Skeletal muscle cell (primary cell): ENCODE measurements at regions not wholly inside any gene's neighbourhood (a gene's known extent, or its start where the extent isn't known, plus 50 kb on each side); places are given as distances from the start of the nearest gene placed in this dataset.

Experiments used
- DNase-seq: peaks from one replicate; pipeline ENCODE4 v3.0.0-alpha.2; 2010; ENCODE audit warnings: low read depth
- H3K4me3 ChIP-seq: 2 replicates; pipeline ENCODE4 v1.5.1; 2011; ENCODE audit warnings: low read depth, mild to moderate bottlenecking, control low read depth, low read length, moderate library complexity

GRCh38 chr10:107498983-107499382 lies 334.5 kb upstream of the SORCS1 start:
- H3K4me3 ChIP-seq = no peak overlapping the region
- DNase-seq = no peak

GRCh38 chr10:107497024-107497423 lies 332.5 kb upstream of the SORCS1 start:
- no peak overlapping the region for H3K4me3 ChIP-seq

GRCh38 chr10:107496594-107496993 lies 332.1 kb upstream of the SORCS1 start:
- no peak for DNase-seq
- no peak overlapping the region for H3K4me3 ChIP-seq

More at GRCh38 chr10:107497024-107497423, 332.5 kb upstream of the SORCS1 start:
- DNase-seq = no peak

- no peak overlapping the region for H3K4me3 ChIP-seq
- no peak for DNase-seq
These were observed 327.9 kb upstream of the SORCS1 start for GRCh38 chr10:107492389-107492788.

- DNase-seq = no peak
- no peak overlapping the region for H3K4me3 ChIP-seq
These were observed 325.9 kb upstream of the SORCS1 start for GRCh38 chr10:107490389-107490788.

- no peak for DNase-seq
- H3K4me3 ChIP-seq = no peak overlapping the region
These were observed 322.8 kb upstream of the SORCS1 start for GRCh38 chr10:107487284-107487683.

- H3K4me3 ChIP-seq = no peak overlapping the region
- DNase-seq = no peak
These were observed 320.5 kb upstream of the SORCS1 start for GRCh38 chr10:107485019-107485418.

GRCh38 chr10:107481881-107482280 lies 317.4 kb upstream of the SORCS1 start:
- no peak for DNase-seq
- no peak overlapping the region for H3K4me3 ChIP-seq

GRCh38 chr10:107481224-107481623 lies 316.7 kb upstream of the SORCS1 start:
- DNase-seq = no peak

GRCh38 chr10:107480781-107481180 lies 316.3 kb upstream of the SORCS1 start:
- no peak overlapping the region for H3K4me3 ChIP-seq
- no peak for DNase-seq

More at GRCh38 chr10:107481224-107481623, 316.7 kb upstream of the SORCS1 start:
- H3K4me3 ChIP-seq = no peak overlapping the region

- DNase-seq = no peak
- no peak overlapping the region for H3K4me3 ChIP-seq
These were observed 312.8 kb upstream of the SORCS1 start for GRCh38 chr10:107477266-107477665.

- no peak for DNase-seq
These were observed 311.9 kb upstream of the SORCS1 start for GRCh38 chr10:107476408-107476807.

GRCh38 chr10:107474650-107475049 lies 310.1 kb upstream of the SORCS1 start:
- DNase-seq = no peak
- no peak overlapping the region for H3K4me3 ChIP-seq

More at GRCh38 chr10:107476408-107476807, 311.9 kb upstream of the SORCS1 start:
- no peak overlapping the region for H3K4me3 ChIP-seq

- H3K4me3 ChIP-seq = no peak overlapping the region
These were observed 308.7 kb upstream of the SORCS1 start for GRCh38 chr10:107473225-107473624.

GRCh38 chr10:107471911-107472310 lies 307.4 kb upstream of the SORCS1 start:
- no peak overlapping the region for H3K4me3 ChIP-seq
- DNase-seq = no peak

More at GRCh38 chr10:107473225-107473624, 308.7 kb upstream of the SORCS1 start:
- DNase-seq = no peak

- H3K4me3 ChIP-seq = no peak overlapping the region
These were observed 289.1 kb upstream of the SORCS1 start for GRCh38 chr10:107453561-107453960.

GRCh38 chr10:107451047-107451446 lies 286.5 kb upstream of the SORCS1 start:
- H3K4me3 ChIP-seq = no peak overlapping the region
- DNase-seq = no peak

More at GRCh38 chr10:107453561-107453960, 289.1 kb upstream of the SORCS1 start:
- no peak for DNase-seq

- DNase-seq = no peak
- no peak overlapping the region for H3K4me3 ChIP-seq
These were observed 285.6 kb upstream of the SORCS1 start for GRCh38 chr10:107450056-107450455.

GRCh38 chr10:107444443-107444842 lies 279.9 kb upstream of the SORCS1 start:
- H3K4me3 ChIP-seq = no peak overlapping the region
- no peak for DNase-seq

GRCh38 chr10:107443813-107444212 lies 279.3 kb upstream of the SORCS1 start:
- DNase-seq = no peak
- H3K4me3 ChIP-seq = no peak overlapping the region

GRCh38 chr10:107443326-107443725 lies 278.8 kb upstream of the SORCS1 start:
- DNase-seq = no peak
- no peak overlapping the region for H3K4me3 ChIP-seq

GRCh38 chr10:107442035-107442505 lies 277.6 kb upstream of the SORCS1 start:
- peak; percentile 15 for DNase-seq
- no peak overlapping the region for H3K4me3 ChIP-seq
